ENCODE measurements at regions not wholly inside any gene's neighbourhood (a gene's known extent, or its start where the extent isn't known, plus 50 kb on each side); places are given as distances from the start of the nearest gene placed in this dataset.

DNA sequence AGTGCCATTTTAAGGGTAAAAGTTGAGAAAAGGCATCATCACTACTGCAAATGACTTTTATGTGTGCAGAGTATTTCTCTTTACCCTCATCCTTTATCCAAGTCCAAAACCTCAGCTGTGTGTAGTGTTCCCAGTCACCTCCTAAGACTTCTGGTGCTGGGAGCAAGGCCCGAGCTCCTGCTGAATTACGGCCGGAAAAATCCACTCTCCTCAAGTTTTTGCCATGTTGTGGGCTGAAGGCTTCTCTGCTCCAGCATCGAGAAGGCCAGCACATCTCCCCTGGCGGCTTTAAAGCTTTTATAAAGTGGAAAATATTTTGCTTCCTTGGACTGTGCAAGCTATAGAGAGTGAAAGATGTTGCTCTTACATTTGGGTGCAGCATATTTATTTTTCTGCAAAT lies 153.2 kb upstream of the THBS2 start:
- TF ChIP-seq, protein P1, sequence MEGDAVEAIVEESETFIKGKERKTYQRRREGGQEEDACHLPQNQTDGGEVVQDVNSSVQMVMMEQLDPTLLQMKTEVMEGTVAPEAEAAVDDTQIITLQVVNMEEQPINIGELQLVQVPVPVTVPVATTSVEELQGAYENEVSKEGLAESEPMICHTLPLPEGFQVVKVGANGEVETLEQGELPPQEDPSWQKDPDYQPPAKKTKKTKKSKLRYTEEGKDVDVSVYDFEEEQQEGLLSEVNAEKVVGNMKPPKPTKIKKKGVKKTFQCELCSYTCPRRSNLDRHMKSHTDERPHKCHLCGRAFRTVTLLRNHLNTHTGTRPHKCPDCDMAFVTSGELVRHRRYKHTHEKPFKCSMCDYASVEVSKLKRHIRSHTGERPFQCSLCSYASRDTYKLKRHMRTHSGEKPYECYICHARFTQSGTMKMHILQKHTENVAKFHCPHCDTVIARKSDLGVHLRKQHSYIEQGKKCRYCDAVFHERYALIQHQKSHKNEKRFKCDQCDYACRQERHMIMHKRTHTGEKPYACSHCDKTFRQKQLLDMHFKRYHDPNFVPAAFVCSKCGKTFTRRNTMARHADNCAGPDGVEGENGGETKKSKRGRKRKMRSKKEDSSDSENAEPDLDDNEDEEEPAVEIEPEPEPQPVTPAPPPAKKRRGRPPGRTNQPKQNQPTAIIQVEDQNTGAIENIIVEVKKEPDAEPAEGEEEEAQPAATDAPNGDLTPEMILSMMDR (IDR thresholded peaks at IDR 0.05; ENCODE audit: borderline replicate concordance, extremely low read depth, insufficient read depth): no peak
- H3K9ac ChIP-seq (ENCODE audit: low read length in 3 of 3): no peak overlapping the region
- H3K27ac ChIP-seq (ENCODE audit: low read depth in 2 of 2, low read length in 2 of 2): no peak overlapping the region
- DNase-seq (peak in 1 of 5 donors; percentile 4), FAIRE-seq (no peak)
- H3K4me1 ChIP-seq (ENCODE audit: control insufficient read depth in 2 of 3, insufficient read depth in 2 of 3, low read depth in 1 of 3, low read length in 3 of 3): no peaks in the 10 kb centered on the region
- intact Hi-C loops (cut with DNase I): no loop called here
- no peaks in the 10 kb centered on the region for H3K9me3 ChIP-seq (ENCODE audit: control insufficient read depth in 2 of 3, insufficient read depth in 1 of 3, low read length in 3 of 3)
- H3K27me3 ChIP-seq (ENCODE audit: control insufficient read depth, insufficient read depth, low read length): no peaks in the 10 kb centered on the region
- H3K36me3 ChIP-seq (ENCODE audit: control insufficient read depth in 2 of 3, insufficient read depth in 3 of 3, low read length in 3 of 3): no peaks in the 10 kb centered on the region
- H3K4me3 ChIP-seq (ENCODE audit: low read length in 3 of 3): no peak overlapping the region

DNA sequence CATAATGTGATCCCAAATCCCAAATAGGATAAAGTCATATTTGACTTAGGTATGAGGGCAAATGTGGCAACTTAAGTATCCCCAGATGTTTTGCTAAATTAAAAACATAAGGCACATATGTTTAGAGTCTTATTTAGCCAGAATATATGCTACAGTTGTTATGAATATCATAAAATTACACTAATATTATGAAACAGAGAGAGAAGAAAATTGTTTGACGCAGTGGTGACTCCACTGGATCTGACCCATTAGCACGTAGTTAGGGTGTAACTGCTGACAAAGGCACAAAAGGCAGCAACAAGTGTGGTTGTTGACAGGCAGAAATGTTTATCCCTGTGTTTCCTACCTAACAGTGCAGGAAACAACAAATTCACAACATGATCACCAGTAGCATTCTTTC lies 152.4 kb upstream of the THBS2 start:
- H3K27ac ChIP-seq (ENCODE audit: low read depth in 2 of 2, low read length in 2 of 2): no peak overlapping the region
- DNase-seq (no peak), FAIRE-seq (no peak)
- H3K36me3 ChIP-seq (ENCODE audit: control insufficient read depth in 2 of 3, insufficient read depth in 3 of 3, low read length in 3 of 3): no peaks in the 10 kb centered on the region
- intact Hi-C loops (cut with DNase I): no loop called here
- H3K4me3 ChIP-seq (ENCODE audit: low read length in 3 of 3): no peak overlapping the region
- H3K27me3 ChIP-seq (ENCODE audit: control insufficient read depth, insufficient read depth, low read length): no peaks in the 10 kb centered on the region
- H3K9ac ChIP-seq (ENCODE audit: low read length in 3 of 3): no peak overlapping the region
- no peaks in the 10 kb centered on the region for H3K9me3 ChIP-seq (ENCODE audit: control insufficient read depth in 2 of 3, insufficient read depth in 1 of 3, low read length in 3 of 3)
- H3K4me1 ChIP-seq (ENCODE audit: control insufficient read depth in 2 of 3, insufficient read depth in 2 of 3, low read depth in 1 of 3, low read length in 3 of 3): no peaks in the 10 kb centered on the region
- TF ChIP-seq, protein P1 (IDR thresholded peaks at IDR 0.05; ENCODE audit: borderline replicate concordance, extremely low read depth, insufficient read depth): no peak

DNA sequence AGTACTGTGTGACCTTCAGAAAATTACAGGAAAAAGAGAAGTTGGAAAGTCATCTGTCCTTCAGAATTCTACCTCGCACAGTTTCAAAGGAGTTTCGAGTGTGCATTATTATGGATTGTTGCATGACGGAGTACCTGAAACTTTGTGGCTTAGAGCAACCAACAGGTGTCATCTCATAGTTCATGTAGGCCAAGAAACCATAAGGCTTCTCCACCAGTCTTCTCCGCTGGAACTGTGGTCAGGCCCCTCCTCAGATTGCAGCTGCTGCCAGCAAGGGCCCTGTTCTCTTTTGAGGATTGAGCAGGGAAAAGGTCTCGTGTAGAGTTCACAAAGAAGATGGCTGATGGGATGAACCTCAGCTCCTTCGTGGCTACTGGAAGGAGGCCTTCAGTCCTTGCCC lies 151.2 kb upstream of the THBS2 start:
- H3K36me3 ChIP-seq (ENCODE audit: control insufficient read depth in 2 of 3, insufficient read depth in 3 of 3, low read length in 3 of 3): no peaks in the 10 kb centered on the region
- intact Hi-C loops (cut with DNase I): no loop called here
- TF ChIP-seq, protein P1 (IDR thresholded peaks at IDR 0.05; ENCODE audit: borderline replicate concordance, extremely low read depth, insufficient read depth): no peak
- no peak overlapping the region for H3K27ac ChIP-seq (ENCODE audit: low read depth in 2 of 2, low read length in 2 of 2)
- no peaks in the 10 kb centered on the region for H3K4me1 ChIP-seq (ENCODE audit: control insufficient read depth in 2 of 3, insufficient read depth in 2 of 3, low read depth in 1 of 3, low read length in 3 of 3)
- H3K27me3 ChIP-seq (ENCODE audit: control insufficient read depth, insufficient read depth, low read length): no peaks in the 10 kb centered on the region
- H3K9me3 ChIP-seq (ENCODE audit: control insufficient read depth in 2 of 3, insufficient read depth in 1 of 3, low read length in 3 of 3): no peaks in the 10 kb centered on the region
- H3K4me3 ChIP-seq (ENCODE audit: low read length in 3 of 3): no peak overlapping the region
- FAIRE-seq (no peak), DNase-seq (no peak)
- no peak overlapping the region for H3K9ac ChIP-seq (ENCODE audit: low read length in 3 of 3)

Data from kidney (tissue), 13 donors.